SK-N-MC (cell line): ENCODE measurements at regions not wholly inside any gene's neighbourhood (a gene's known extent, or its start where the extent isn't known, plus 50 kb on each side); places are given as distances from the start of the nearest gene placed in this dataset.

ENCODE experiments used
- DNase-seq: peaks from one replicate; pipeline ENCODE4 v3.0.0-alpha.2; 2011; ENCODE audit warnings: low read depth, low spot score
- H3K27ac ChIP-seq: fragments of 200-600 bp; sonication (generic); 2 replicates; pipeline ENCODE4 v1.5.1; 2016; ENCODE audit warnings: mixed run types
- H3K36me3 ChIP-seq: fragments of 200-600 bp; sonication (generic); 2 replicates; pipeline ENCODE4 v1.6.1; 2017; ENCODE audit warnings: antibody characterized with exemption, low read length, mixed read lengths; ENCODE audit not compliant: insufficient read depth
- H3K4me3 ChIP-seq: fragments of 200-600 bp; sonication (generic); 2 replicates; pipeline ENCODE4 v1.5.1; 2016
- H3K9ac ChIP-seq: fragments of 200-600 bp; sonication (generic); 2 replicates; pipeline ENCODE4 v1.8.0; 2017; ENCODE audit warnings: mixed run types, mixed read lengths; ENCODE audit not compliant: insufficient read length
- H3K9me3 ChIP-seq: fragments of 200-600 bp; sonication (generic); 2 replicates; pipeline ENCODE4 v1.6.1; 2017; ENCODE audit warnings: low read depth, mild to moderate bottlenecking, antibody characterized with exemption, low read length, moderate library complexity, mixed read lengths
- EZH2 ChIP-seq: fragments of 200-600 bp; sonication (generic); IDR thresholded peaks from one replicate; pipeline ENCODE4 v1.6.1; 2017; ENCODE audit warnings: antibody characterized with exemption
- FOXP2 ChIP-seq: optimal IDR thresholded peaks from 2 replicates; pipeline ENCODE3; 2011; ENCODE audit warnings: mild to moderate bottlenecking, moderate library complexity; ENCODE audit not compliant: insufficient read depth; ENCODE audit errors: extremely low read length, control extremely low read depth
- POLR2AphosphoS5 ChIP-seq: IDR thresholded peaks from 2 replicates; pipeline ENCODE4 v1.6.1; 2012; ENCODE audit warnings: mild to moderate bottlenecking, low read depth, low read length, borderline replicate concordance

GRCh38 chr9:86734771-86735170 is 212.5 kb downstream of the GAS1 start:
- H3K9ac ChIP-seq, result no peak overlapping the region
- no peak overlapping the region for H3K4me3 ChIP-seq
- H3K9me3 ChIP-seq, result no peaks in the 10 kb centered on the region
- no peak for TF ChIP-seq FOXP2
- TF ChIP-seq POLR2AphosphoS5, result no peak
- TF ChIP-seq EZH2, result no peak
- DNase-seq, result no peak
- no peak overlapping the region for H3K27ac ChIP-seq
- no peaks in the 10 kb centered on the region for H3K36me3 ChIP-seq

- Histone ChIP-seq H3K4me3 (no peak overlapping the region), H3K36me3 (no peaks in the 10 kb centered on the region), H3K9ac (no peak overlapping the region), H3K9me3 (no peaks in the 10 kb centered on the region), H3K27ac (no peak overlapping the region)
- TF ChIP-seq POLR2AphosphoS5, result no peak
- TF ChIP-seq FOXP2, result no peak
- DNase-seq, result no peak
Measured at GRCh38 chr9:86733929-86734328, 213.4 kb downstream of the GAS1 start.

- Histone ChIP-seq H3K9me3 (no peaks in the 10 kb centered on the region), H3K4me3 (no peak overlapping the region), H3K27ac (no peak overlapping the region), H3K36me3 (no peaks in the 10 kb centered on the region), H3K9ac (no peak overlapping the region)
- no peak for DNase-seq
- TF ChIP-seq FOXP2 (no peak), POLR2AphosphoS5 (no peak), EZH2 (no peak)
Measured at GRCh38 chr9:86732514-86733171, 214.7 kb downstream of the GAS1 start.

GRCh38 chr9:86731511-86732063 is 215.7 kb downstream of the GAS1 start:
- H3K36me3 ChIP-seq, result no peaks in the 10 kb centered on the region
- no peak overlapping the region for H3K4me3 ChIP-seq
- no peak overlapping the region for H3K27ac ChIP-seq
- no peak for DNase-seq
- TF ChIP-seq FOXP2, result no peak
- no peak for TF ChIP-seq POLR2AphosphoS5
- TF ChIP-seq EZH2, result no peak
- no peak overlapping the region for H3K9ac ChIP-seq
- H3K9me3 ChIP-seq, result no peaks in the 10 kb centered on the region

- Histone ChIP-seq H3K27ac (no peak overlapping the region), H3K4me3 (no peak overlapping the region), H3K9ac (no peak overlapping the region), H3K9me3 (no peaks in the 10 kb centered on the region), H3K36me3 (no peaks in the 10 kb centered on the region)
- TF ChIP-seq FOXP2 (no peak), EZH2 (no peak), POLR2AphosphoS5 (no peak)
- no peak for DNase-seq
Measured at GRCh38 chr9:86730163-86730928, 217.0 kb downstream of the GAS1 start.

GRCh38 chr9:86724529-86724928 is 222.8 kb downstream of the GAS1 start:
- Histone ChIP-seq H3K9me3 (no peaks in the 10 kb centered on the region; the same call in 1 of the 2 replicates), H3K36me3 (no peaks in the 10 kb centered on the region), H3K9ac (no peak overlapping the region), H3K4me3 (no peak overlapping the region), H3K27ac (no peak overlapping the region)
- DNase-seq, result no peak
- no peak for TF ChIP-seq FOXP2

GRCh38 chr9:86723346-86723745 is 224.0 kb downstream of the GAS1 start:
- TF ChIP-seq EZH2 (no peak), FOXP2 (no peak), POLR2AphosphoS5 (no peak)
- Histone ChIP-seq H3K9ac (no peak overlapping the region), H3K4me3 (no peak overlapping the region), H3K9me3 (no peaks in the 10 kb centered on the region; the same call in 1 of the 2 replicates), H3K27ac (no peak overlapping the region), H3K36me3 (no peaks in the 10 kb centered on the region)
- DNase-seq, result no peak

GRCh38 chr9:86722706-86723075 is 224.6 kb downstream of the GAS1 start:
- H3K27ac ChIP-seq, result no peak overlapping the region

More at GRCh38 chr9:86722706-86723075, 224.6 kb downstream of the GAS1 start:
- Histone ChIP-seq H3K9me3 (no peaks in the 10 kb centered on the region; the same call in 1 of the 2 replicates), H3K9ac (no peak overlapping the region), H3K4me3 (no peak overlapping the region), H3K36me3 (no peaks in the 10 kb centered on the region)
- TF ChIP-seq FOXP2, result no peak
- TF ChIP-seq EZH2, result no peak
- no peak for TF ChIP-seq POLR2AphosphoS5
- no peak for DNase-seq
